CD4-positive, alpha-beta T cell treated with Interleukin-17A for 4 hours (primary cell): ENCODE measurements at regions not wholly inside any gene's neighbourhood (a gene's known extent, or its start where the extent isn't known, plus 50 kb on each side); places are given as distances from the start of the nearest gene placed in this dataset.

ENCODE experiments used
- DNase-seq: peaks from one replicate; pipeline ENCODE4 v3.0.0-alpha.2; 2020; ENCODE audit warnings: mixed read lengths

- no peak for DNase-seq
Measured at GRCh38 chr3:107256963-107257362, 120.3 kb upstream of the CCDC54 start.

- no peak for DNase-seq
Measured at GRCh38 chr3:107258300-107258699, 118.9 kb upstream of the CCDC54 start.

GRCh38 chr3:107260207-107260606 is 117.0 kb upstream of the CCDC54 start:
- no peak for DNase-seq

- DNase-seq: no peak
Measured at GRCh38 chr3:107263269-107264021, 113.8 kb upstream of the CCDC54 start.

GRCh38 chr3:107264888-107265287 is 112.4 kb upstream of the CCDC54 start:
- DNase-seq: no peak

GRCh38 chr3:107265526-107265925 is 111.7 kb upstream of the CCDC54 start:
- no peak for DNase-seq

GRCh38 chr3:107268469-107268868 is 108.8 kb upstream of the CCDC54 start:
- DNase-seq: no peak

GRCh38 chr3:107269136-107269535 is 108.1 kb upstream of the CCDC54 start:
- no peak for DNase-seq

- no peak for DNase-seq
Measured at GRCh38 chr3:107271787-107272387, 105.4 kb upstream of the CCDC54 start.

GRCh38 chr3:107272471-107272870 is 104.8 kb upstream of the CCDC54 start:
- DNase-seq: no peak

- DNase-seq: no peak
Measured at GRCh38 chr3:107272885-107273284, 104.4 kb upstream of the CCDC54 start.

- no peak for DNase-seq
Measured at GRCh38 chr3:107273771-107274170, 103.5 kb upstream of the CCDC54 start.

GRCh38 chr3:107275511-107275910 is 101.7 kb upstream of the CCDC54 start:
- DNase-seq: no peak

GRCh38 chr3:107283948-107284347 is 93.3 kb upstream of the CCDC54 start:
- DNase-seq: no peak

- DNase-seq: no peak
Measured at GRCh38 chr3:107284612-107285011, 92.6 kb upstream of the CCDC54 start.

- no peak for DNase-seq
Measured at GRCh38 chr3:107285197-107285596, 92.0 kb upstream of the CCDC54 start.

- DNase-seq: no peak
Measured at GRCh38 chr3:107289354-107289753, 87.9 kb upstream of the CCDC54 start.

GRCh38 chr3:107294117-107294516 is 83.1 kb upstream of the CCDC54 start:
- DNase-seq: no peak

GRCh38 chr3:107297597-107297996 is 79.6 kb upstream of the CCDC54 start:
- DNase-seq: no peak

- no peak for DNase-seq
Measured at GRCh38 chr3:107307205-107307604, 70.0 kb upstream of the CCDC54 start.

- DNase-seq: no peak
Measured at GRCh38 chr3:107308716-107309115, 68.5 kb upstream of the CCDC54 start.

GRCh38 chr3:107309312-107309711 is 67.9 kb upstream of the CCDC54 start:
- DNase-seq: no peak

- DNase-seq: no peak
Measured at GRCh38 chr3:107313711-107314110, 63.5 kb upstream of the CCDC54 start.

- DNase-seq: no peak
Measured at GRCh38 chr3:107315141-107315540, 62.1 kb upstream of the CCDC54 start.

GRCh38 chr3:107323723-107324122 is 53.5 kb upstream of the CCDC54 start:
- no peak for DNase-seq
